ENCODE measurements at regions not wholly inside any gene's neighbourhood (a gene's known extent, or its start where the extent isn't known, plus 50 kb on each side); places are given as distances from the start of the nearest gene placed in this dataset.

GRCh38 chr10:24035761-24036160 is 173.2 kb upstream of the KIAA1217 start:
- TF ChIP-seq CTCF (IDR thresholded peaks at IDR 0.05) (no peak), POLR2A (IDR thresholded peaks at IDR 0.05) (no peak)
